Stimulated activated CD4-positive, alpha-beta T cell treated with anti-CD3 and anti-CD28 coated beads, Interleukin-15, amount 100 ng/mL, for 24 hours (primary cell): ENCODE measurements at regions not wholly inside any gene's neighbourhood (a gene's known extent, or its start where the extent isn't known, plus 50 kb on each side); places are given as distances from the start of the nearest gene placed in this dataset.

Experiments
- DNase-seq: peaks from one replicate; pipeline ENCODE4 v3.0.0-alpha.2; 2020

- DNase-seq: no peak
Measured at GRCh38 chr16:86632206-86632605, 53.9 kb downstream of the FOXL1 start.

- DNase-seq: no peak
Measured at GRCh38 chr16:86632944-86633343, 54.6 kb downstream of the FOXL1 start.

- DNase-seq: no peak
Measured at GRCh38 chr16:86634292-86634691, 55.9 kb downstream of the FOXL1 start.

- no peak for DNase-seq
Measured at GRCh38 chr16:86635176-86635876, 57.0 kb downstream of the FOXL1 start.

GRCh38 chr16:86635926-86636325, 57.6 kb downstream of the FOXL1 start:
- DNase-seq: no peak

DNA sequence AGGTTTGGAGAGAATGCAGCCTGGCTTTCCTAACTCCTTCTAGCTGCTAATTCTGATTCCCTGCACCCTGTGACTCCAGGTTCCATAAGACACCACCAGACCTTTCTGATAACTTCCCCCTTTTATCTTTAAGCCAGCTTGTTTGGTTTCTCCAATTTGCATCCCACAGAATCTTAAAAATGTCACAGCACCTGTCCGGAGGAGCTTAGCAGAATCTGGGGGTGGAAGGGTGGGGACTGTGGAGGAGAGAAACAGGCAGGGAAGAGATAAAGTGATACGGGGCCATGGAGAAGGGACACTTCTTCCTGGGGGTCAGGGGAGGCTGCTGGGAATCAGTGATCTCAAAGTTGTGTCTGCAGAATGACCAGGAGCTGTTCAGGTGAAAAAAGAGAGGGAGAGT, 59.4 kb downstream of the FOXL1 start:
- DNase-seq: no peak

- no peak for DNase-seq
Measured at GRCh38 chr16:86638642-86639041, 60.3 kb downstream of the FOXL1 start.

GRCh38 chr16:86639354-86639753, 61.0 kb downstream of the FOXL1 start:
- DNase-seq: no peak

- DNase-seq: no peak
Measured at GRCh38 chr16:86640265-86640843, 62.0 kb downstream of the FOXL1 start.

DNA sequence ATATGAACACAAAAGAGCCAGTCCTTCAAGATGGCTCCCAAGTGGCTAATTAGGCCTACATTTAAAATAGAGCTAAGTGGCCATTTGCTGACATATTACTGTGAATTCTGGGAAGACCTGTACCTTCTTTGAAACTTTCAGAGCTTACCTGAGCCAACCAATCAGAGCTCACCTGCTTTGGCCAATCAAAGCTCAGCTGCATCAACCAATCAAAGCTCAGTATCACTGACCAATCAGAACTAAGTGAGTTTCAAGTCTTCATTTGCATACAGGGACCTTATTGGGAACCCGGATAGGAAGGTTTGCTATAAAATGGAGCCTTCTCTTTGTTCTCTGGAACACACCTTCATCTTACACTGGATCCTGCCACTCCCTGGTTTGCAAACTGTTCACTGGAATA, 63.7 kb downstream of the FOXL1 start:
- no peak for DNase-seq

DNA sequence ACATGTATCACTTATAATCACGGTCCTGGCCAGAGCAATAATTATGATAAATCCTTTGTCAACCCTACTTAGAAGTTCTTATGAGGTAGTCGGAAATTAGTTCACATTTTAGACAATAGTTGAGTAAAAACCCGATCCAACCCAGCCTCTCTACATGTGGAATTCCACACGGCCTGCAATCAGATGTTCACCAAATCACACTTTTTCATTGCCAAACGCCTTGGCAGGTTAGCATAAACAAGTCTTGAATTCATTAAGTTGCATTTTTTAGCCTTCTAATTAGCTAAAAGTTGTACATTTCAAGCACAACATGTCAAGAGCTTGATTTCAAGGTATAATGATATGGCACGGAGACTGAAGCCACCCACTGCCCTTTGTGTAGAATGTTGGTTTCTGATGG, 65.3 kb downstream of the FOXL1 start:
- DNase-seq: no peak

DNA sequence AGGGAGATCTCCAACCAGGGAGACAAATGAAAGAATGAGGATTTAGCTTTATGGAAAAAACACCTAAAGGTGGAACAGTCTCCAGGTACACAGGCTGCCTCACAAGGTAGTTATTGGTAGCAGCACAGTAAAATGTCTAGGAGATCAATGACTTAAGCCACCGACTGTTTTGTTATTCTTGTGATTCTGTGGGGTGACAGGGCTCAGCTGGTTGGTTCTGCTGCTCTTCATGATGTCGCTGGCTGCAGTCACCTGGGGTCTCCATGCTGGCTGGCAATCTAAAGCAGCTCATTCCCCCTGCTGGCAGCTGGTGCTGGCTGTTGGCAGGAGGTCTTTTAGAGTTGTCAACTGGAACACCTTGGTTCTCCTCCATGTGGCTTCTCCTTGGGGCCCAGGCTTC, 69.2 kb downstream of the FOXL1 start:
- DNase-seq: no peak

DNA sequence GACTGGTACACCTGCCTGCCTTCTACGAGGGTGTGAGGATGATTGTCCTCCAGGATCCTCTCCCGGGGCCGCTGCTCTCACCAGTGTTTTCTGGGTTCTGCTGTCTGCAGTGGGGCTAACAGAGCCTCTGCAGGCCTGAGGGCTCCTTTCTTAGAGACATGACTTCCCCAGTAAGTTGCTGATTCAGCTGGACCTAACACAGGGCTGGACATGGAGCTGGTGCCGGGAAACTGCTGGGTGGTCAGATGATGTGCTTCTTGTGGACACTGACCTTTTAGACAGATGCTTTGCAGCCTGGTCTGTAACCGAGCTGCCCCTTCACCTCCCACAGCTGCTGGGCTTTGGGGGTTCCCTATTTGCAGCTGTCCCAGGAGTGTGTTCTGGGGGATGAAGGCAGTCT, 71.5 kb downstream of the FOXL1 start:
- DNase-seq: no peak

- no peak for DNase-seq
Measured at GRCh38 chr16:86651013-86651627, 72.8 kb downstream of the FOXL1 start.

- DNase-seq: no peak
Measured at GRCh38 chr16:86651823-86652222, 73.5 kb downstream of the FOXL1 start.

GRCh38 chr16:86653285-86654006, 75.1 kb downstream of the FOXL1 start:
- no peak for DNase-seq

- no peak for DNase-seq
Measured at GRCh38 chr16:86657972-86658371, 79.6 kb downstream of the FOXL1 start.

- no peak for DNase-seq
Measured at GRCh38 chr16:86660623-86661022, 82.3 kb downstream of the FOXL1 start.

DNA sequence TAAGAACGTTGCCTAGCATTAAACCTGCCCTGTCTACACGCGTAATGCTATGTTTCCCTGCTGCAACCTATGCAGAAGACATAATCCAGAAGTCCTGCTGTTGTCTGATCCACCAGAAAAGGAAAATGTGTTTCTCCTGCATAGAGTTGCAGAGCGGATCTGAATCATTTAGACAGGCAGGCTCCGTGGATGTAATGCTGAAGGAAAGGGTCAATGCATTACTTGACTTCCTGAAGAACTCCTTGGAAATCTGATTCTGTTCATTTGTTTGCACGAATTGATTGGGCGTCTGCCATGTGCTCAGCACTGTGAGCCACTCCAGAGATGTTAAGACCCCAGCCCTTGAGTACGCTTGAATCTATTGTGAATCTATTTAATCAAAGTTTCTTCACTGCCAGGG, 83.4 kb downstream of the FOXL1 start:
- DNase-seq: no peak

- DNase-seq: no peak
Measured at GRCh38 chr16:86662195-86662594, 83.8 kb downstream of the FOXL1 start.

DNA sequence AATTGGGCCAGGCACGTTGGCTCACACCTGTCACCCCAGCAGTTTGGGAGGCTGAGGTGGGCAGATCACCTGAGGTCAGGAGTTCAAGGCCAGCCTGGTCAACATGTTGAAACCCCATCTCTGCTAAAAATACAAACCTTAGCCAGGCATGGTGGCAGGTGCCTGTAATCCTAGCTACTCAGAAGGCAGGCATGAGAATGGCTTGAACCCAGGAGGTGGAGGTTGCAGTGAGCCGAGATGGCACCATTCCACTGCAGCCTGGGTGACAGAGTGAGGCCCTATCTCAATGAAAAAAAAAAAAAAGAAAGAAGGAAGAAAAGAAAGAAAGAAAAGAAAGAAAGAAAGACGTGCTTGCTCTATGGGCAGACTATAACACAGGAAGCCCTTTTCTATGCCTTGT, 84.4 kb downstream of the FOXL1 start:
- no peak for DNase-seq

DNA sequence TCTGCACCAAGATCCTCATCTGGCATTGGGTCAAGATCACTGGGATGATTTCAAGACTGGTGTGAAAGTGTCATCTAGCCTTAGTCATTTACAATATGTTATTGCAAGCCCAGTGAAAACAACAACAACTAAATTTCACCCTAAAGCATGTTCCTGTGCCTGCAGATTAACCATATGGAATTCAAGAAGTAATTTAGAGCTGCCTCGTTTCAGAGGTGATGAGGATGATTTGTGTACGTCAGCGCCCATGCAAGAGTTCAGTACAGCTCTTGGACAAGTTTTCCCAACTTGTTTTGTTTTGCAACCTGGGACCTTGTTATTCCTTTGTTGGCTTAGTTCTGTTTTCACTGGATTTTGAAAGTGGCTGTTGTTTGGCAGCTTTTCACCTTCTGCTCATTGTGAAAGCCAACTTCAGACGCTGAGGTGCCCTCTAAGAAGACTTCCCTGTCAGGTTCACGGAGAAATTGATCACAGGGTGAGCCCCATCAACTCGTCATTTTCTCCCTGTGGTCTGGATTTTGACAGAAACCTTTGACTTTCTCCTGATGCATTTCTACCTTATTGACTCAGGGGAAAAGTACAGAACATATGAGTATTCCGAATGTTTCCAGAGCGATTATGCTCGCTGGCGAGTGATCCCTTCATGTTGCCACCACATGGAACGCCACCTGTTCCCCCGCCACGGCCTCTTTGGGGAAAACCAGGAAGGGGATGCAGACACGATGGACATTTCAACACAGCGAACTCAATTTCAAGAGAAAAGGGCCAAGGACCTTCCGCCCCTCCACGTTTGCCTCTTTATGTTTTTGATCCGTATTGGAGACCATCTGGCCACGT, 85.6 kb downstream of the FOXL1 start:
- peak; percentile 23 for DNase-seq
